ENCODE measurements at regions not wholly inside any gene's neighbourhood (a gene's known extent, or its start where the extent isn't known, plus 50 kb on each side); places are given as distances from the start of the nearest gene placed in this dataset.
"Not testable (repeated sequence)": the region's sequence is repeated elsewhere in the genome, so short reads cannot be mapped to it uniquely, and the experiment has no call there.

DNA sequence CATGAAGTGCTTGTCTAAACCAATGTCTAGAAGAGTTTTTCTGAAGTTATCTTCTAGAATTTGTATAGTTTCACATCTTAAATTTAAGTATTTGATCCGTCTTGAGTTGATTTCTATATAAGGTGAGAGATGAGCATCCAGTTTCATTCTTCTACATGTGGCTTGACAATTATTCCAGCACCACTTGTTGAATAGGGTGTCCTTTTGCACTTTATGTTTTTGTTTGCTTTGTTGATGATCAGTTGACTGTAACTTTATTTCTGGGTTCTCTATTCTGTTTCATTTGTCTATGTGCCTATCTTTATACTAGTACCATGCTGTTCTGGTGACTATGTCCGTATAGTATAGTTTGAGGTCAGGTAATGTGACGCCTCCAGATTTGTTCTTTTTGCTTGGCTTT lies 426.6 kb upstream of the CHRM2 start:
- H3K36me3 Mint-ChIP-seq (ENCODE audit: unreplicated experiment): no peaks in the 10 kb centered on the region
- H3K4me1 Mint-ChIP-seq (ENCODE audit: unreplicated experiment): no peaks in the 10 kb centered on the region
- no peak for TF ChIP-seq CTCF (IDR thresholded peaks at IDR 0.05)
- H3K4me3 Mint-ChIP-seq (ENCODE audit: unreplicated experiment): no peak overlapping the region
- no peak overlapping the region for H3K27ac Mint-ChIP-seq (ENCODE audit: unreplicated experiment)
- no peaks in the 10 kb centered on the region for H3K9me3 Mint-ChIP-seq (ENCODE audit: unreplicated experiment)
- no peak for DNase-seq (ENCODE audit: extremely low spot score, unreplicated experiment)
- peaks cover 36% of the 10 kb centered on the region for H3K27me3 Mint-ChIP-seq (ENCODE audit: unreplicated experiment)

DNA sequence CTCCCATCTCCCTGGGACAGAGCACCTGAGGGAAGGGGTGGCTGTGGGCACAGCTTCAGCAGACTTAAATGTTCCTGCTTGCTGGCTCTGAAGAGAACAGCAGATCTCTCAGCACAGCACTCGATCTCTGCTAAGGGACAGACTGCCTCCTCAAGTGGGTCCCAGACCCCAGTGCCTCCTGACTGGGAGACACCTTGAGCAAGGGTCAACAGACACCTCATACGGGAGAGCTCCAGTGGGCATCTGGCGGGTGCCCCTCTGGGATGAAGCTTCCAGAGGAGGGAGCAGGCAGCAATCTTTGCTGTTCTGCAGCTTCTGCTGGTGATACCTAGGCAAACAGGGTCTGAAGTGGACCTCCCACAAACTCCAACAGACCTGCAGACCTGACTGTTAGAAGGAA lies 436.7 kb upstream of the CHRM2 start:
- peaks cover 52% of the 10 kb centered on the region for H3K27me3 Mint-ChIP-seq (ENCODE audit: unreplicated experiment)
- DNase-seq (ENCODE audit: extremely low spot score, unreplicated experiment); H3K36me3 Mint-ChIP-seq (ENCODE audit: unreplicated experiment); H3K4me1 Mint-ChIP-seq (ENCODE audit: unreplicated experiment); H3K9me3 Mint-ChIP-seq (ENCODE audit: unreplicated experiment); H3K4me3 Mint-ChIP-seq (ENCODE audit: unreplicated experiment); H3K27ac Mint-ChIP-seq (ENCODE audit: unreplicated experiment): not testable (repeated sequence)

- Mint-ChIP-seq H3K27me3 (ENCODE audit: unreplicated experiment) (peaks cover 21% of the 10 kb centered on the region), H3K27ac (ENCODE audit: unreplicated experiment) (no peak overlapping the region), H3K4me1 (ENCODE audit: unreplicated experiment) (peaks cover 4% of the 10 kb centered on the region), H3K36me3 (ENCODE audit: unreplicated experiment) (no peaks in the 10 kb centered on the region), H3K4me3 (ENCODE audit: unreplicated experiment) (no peak overlapping the region), H3K9me3 (ENCODE audit: unreplicated experiment) (no peaks in the 10 kb centered on the region)
- no peak for DNase-seq (ENCODE audit: extremely low spot score, unreplicated experiment)
- TF ChIP-seq CTCF (IDR thresholded peaks at IDR 0.05): no peak
These were observed 444.4 kb upstream of the CHRM2 start for GRCh38 chr7:136424058-136424457.

DNA sequence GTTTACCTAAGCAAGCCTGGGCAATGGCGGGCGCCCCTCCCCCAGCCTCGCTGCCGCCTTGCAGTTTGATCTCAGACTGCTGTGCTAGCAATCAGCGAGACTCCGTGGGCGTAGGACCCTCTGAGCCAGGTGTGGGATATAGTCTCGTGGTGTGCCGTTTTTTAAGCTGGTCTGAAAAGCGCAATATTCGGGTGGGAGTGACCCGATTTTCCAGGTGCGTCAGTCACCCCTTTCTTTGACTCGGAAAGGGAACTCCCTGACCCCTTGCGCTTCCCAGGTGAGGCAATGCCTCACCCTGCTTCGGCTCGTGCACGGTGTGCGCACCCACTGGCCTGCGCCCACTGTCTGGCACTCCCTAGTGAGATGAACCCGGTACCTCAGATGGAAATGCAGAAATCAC lies 442.6 kb upstream of the MTPN start:
- not testable (repeated sequence) for DNase-seq (ENCODE audit: extremely low spot score, unreplicated experiment); H3K4me1 Mint-ChIP-seq (ENCODE audit: unreplicated experiment); H3K36me3 Mint-ChIP-seq (ENCODE audit: unreplicated experiment); H3K27ac Mint-ChIP-seq (ENCODE audit: unreplicated experiment); H3K27me3 Mint-ChIP-seq (ENCODE audit: unreplicated experiment); H3K9me3 Mint-ChIP-seq (ENCODE audit: unreplicated experiment)
- H3K4me3 Mint-ChIP-seq (ENCODE audit: unreplicated experiment): peak overlapping the region; percentile 3

DNA sequence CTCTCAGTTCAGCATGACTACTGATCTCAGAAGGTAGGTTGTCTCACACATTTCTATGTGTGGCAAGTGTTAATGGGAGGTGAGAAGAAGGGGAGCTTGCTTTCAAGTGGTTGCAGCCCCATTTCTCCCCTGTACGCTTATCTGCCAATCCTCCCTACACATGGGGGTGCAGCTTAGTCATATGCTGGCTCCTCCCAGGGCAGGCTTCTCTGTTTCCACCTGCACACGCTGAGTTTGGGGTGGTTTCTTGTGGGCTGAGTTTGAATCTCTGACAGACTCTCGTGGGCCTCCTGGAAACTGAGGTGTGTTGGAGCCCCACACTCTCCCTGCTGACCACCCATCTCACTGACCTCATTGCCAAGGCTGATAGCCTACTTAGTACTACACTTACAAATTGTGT lies 435.8 kb upstream of the MTPN start:
- Mint-ChIP-seq H3K9me3 (ENCODE audit: unreplicated experiment) (no peaks in the 10 kb centered on the region), H3K27me3 (ENCODE audit: unreplicated experiment) (peaks cover 6% of the 10 kb centered on the region), H3K27ac (ENCODE audit: unreplicated experiment) (no peak overlapping the region), H3K4me1 (ENCODE audit: unreplicated experiment) (no peaks in the 10 kb centered on the region), H3K36me3 (ENCODE audit: unreplicated experiment) (no peaks in the 10 kb centered on the region), H3K4me3 (ENCODE audit: unreplicated experiment) (no peak overlapping the region)
- no peak for DNase-seq (ENCODE audit: extremely low spot score, unreplicated experiment)
- no peak for TF ChIP-seq CTCF (IDR thresholded peaks at IDR 0.05)

DNA sequence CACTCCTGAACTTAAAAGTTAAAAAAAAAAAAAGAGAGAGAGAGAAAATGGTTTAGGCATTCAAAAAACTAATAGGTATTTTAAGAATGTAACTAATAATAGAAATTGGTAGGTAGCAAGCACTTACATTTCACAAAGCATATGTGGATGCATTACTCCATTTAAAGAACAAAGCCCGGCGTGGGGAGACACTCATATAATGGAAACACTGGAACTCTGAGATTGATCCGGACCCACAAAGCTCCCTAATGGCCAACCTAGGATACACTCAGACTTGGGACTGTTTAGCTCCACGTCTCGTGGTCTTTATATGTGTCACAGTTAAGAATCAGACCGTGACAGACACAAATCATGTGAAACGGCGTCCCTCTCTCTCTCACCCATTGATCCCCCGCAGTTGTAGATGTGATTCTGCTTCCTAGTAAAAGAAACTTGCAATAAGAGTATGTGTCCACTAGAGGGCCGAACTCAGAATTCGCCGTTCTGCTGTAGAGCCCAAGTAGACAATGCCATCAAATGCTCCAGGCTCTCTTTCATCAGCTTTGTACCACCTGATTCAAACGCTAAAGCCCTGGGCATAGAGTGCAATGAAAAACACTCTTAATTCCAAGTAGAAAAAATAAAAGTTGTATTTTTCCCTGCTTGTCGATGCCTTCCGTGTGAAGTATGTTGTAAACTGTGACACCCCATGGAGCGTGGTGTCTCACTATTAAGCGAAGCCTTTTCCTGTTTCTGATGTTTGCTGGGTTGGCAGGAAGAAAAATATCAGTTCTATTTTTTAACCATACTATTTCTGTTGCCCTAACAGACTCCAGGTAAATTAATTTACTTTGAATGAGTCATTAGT lies 429.0 kb upstream of the MTPN start:
- TF ChIP-seq CTCF (IDR thresholded peaks at IDR 0.05): peak; percentile 90
- Mint-ChIP-seq H3K27ac (ENCODE audit: unreplicated experiment) (no peak overlapping the region), H3K27me3 (ENCODE audit: unreplicated experiment) (peaks cover 6% of the 10 kb centered on the region), H3K4me3 (ENCODE audit: unreplicated experiment) (peak overlapping the region; percentile 58), H3K9me3 (ENCODE audit: unreplicated experiment) (no peaks in the 10 kb centered on the region), H3K36me3 (ENCODE audit: unreplicated experiment) (no peaks in the 10 kb centered on the region), H3K4me1 (ENCODE audit: unreplicated experiment) (peaks cover 8% of the 10 kb centered on the region)
- DNase-seq (ENCODE audit: extremely low spot score, unreplicated experiment): no peak

All from osteocyte (in vitro differentiated cells).